ENCODE measurements at regions not wholly inside any gene's neighbourhood (a gene's known extent, or its start where the extent isn't known, plus 50 kb on each side); places are given as distances from the start of the nearest gene placed in this dataset.

GRCh38 chr1:82223091-82223490 is 422.4 kb downstream of the ADGRL2 start:
- TF ChIP-seq EZH2phosphoT487 (IDR thresholded peaks at IDR 0.05) (no peak), CTCF (IDR thresholded peaks at IDR 0.05) (no peak), EZH2 (IDR thresholded peaks at IDR 0.05) (no peak)
